ENCODE measurements at regions not wholly inside any gene's neighbourhood (a gene's known extent, or its start where the extent isn't known, plus 50 kb on each side); places are given as distances from the start of the nearest gene placed in this dataset.
A peak's percentile ranks its signal among the peaks of the same experiment; 100 is the strongest.

DNA sequence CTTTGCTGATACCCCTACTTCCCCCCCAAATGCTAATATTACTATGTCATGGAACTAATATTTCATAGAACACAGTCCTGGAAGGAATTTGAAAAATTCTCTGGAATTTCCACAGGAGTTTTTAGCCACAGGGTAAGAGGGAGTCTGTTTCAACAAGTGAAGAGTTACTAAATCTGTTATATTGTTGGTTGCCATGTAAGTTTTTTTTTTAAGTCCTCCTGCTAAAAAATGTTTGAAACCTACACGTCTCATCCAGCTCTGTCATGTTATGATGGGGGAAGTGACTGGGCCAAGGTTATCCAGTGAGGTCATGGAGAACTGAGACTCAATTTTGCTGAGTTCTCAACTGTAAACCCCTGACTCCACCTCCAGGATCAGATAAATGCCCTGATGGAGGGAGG is 60.8 kb upstream of the USP24 start:
- Histone ChIP-seq H3K4me3 (no peak overlapping the region), H3K9me3 (no peaks in the 10 kb centered on the region), H3K27ac (replicated peaks in 1 of 4) (peak overlapping the region in 2 of 4 donors; percentile 28 to 33), H3K36me3 (no peaks in the 10 kb centered on the region), H3K27me3 (no peaks in the 10 kb centered on the region), H3K4me1 (peaks cover 0 to 29% (median 23%) of the 10 kb centered on the region in 4 donors)
- DNase-seq (ENCODE audit: extremely low spot score) = no peak
- WGBS = 13% methylated on average over 1 of the region's 1 CpG
- intact Hi-C loops (cut with DNase I) = loop anchor here (5.0 kb wide), 1 partner anchor 59 kb away; the partner anchor contains the start of gene USP24
- TF ChIP-seq EP300 (IDR thresholded peaks at IDR 0.05) = no peak
- no peak for TF ChIP-seq POLR2A (IDR thresholded peaks at IDR 0.05; ENCODE audit: low read depth)
- TF ChIP-seq, protein P1, sequence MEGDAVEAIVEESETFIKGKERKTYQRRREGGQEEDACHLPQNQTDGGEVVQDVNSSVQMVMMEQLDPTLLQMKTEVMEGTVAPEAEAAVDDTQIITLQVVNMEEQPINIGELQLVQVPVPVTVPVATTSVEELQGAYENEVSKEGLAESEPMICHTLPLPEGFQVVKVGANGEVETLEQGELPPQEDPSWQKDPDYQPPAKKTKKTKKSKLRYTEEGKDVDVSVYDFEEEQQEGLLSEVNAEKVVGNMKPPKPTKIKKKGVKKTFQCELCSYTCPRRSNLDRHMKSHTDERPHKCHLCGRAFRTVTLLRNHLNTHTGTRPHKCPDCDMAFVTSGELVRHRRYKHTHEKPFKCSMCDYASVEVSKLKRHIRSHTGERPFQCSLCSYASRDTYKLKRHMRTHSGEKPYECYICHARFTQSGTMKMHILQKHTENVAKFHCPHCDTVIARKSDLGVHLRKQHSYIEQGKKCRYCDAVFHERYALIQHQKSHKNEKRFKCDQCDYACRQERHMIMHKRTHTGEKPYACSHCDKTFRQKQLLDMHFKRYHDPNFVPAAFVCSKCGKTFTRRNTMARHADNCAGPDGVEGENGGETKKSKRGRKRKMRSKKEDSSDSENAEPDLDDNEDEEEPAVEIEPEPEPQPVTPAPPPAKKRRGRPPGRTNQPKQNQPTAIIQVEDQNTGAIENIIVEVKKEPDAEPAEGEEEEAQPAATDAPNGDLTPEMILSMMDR (IDR thresholded peaks at IDR 0.05) = no peak
- no peak for TF ChIP-seq POLR2AphosphoS5 (IDR thresholded peaks at IDR 0.05)

DNA sequence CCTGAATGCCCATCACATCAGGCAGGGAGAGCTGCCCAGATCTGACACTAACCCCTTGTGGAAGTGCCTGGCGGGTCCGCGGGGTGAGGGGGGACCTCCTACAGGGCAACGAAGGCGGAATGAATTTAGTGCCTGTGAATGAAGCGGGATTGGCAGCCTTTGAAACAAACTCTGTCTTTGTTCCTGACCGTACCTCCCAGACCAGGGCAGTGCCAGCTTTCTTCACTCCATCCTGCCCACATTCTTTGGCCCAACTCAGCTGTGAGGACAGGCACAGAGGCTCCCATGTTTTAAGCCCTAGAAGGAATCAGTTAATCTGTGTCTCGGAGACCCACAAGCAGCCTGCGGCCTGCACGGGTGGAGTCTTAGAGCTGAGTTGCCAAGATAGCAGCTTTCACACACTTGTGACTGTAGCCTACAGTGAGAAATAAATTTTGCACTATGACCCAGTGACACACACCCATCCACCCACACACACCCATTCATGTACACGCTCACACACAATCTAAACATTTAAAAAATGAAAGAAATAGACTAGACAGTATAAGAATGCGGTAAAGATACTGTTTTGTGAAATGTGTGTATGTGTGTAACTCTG is 60.1 kb upstream of the USP24 start:
- intact Hi-C loops (cut with DNase I) = loop anchor here (5.0 kb wide), 1 partner anchor 58 kb away; the partner anchor contains the start of gene USP24
- Histone ChIP-seq H3K9me3 (no peaks in the 10 kb centered on the region), H3K27ac (replicated peaks in 1 of 4) (peak overlapping the region in 3 of 4 donors; percentile 5 to 33 (median 28)), H3K4me1 (peaks cover 0 to 29% (median 23%) of the 10 kb centered on the region in 4 donors), H3K4me3 (no peak overlapping the region), H3K27me3 (no peaks in the 10 kb centered on the region), H3K36me3 (no peaks in the 10 kb centered on the region)
- TF ChIP-seq EP300 (IDR thresholded peaks at IDR 0.05) (no peak), POLR2A (IDR thresholded peaks at IDR 0.05; ENCODE audit: low read depth) (no peak), POLR2AphosphoS5 (IDR thresholded peaks at IDR 0.05) (no peak)
- TF ChIP-seq, protein P1 (IDR thresholded peaks at IDR 0.05) = no peak
- DNase-seq (ENCODE audit: extremely low spot score) = no peak
- 77% methylated on average over 12 of the region's 12 CpGs for WGBS

DNA sequence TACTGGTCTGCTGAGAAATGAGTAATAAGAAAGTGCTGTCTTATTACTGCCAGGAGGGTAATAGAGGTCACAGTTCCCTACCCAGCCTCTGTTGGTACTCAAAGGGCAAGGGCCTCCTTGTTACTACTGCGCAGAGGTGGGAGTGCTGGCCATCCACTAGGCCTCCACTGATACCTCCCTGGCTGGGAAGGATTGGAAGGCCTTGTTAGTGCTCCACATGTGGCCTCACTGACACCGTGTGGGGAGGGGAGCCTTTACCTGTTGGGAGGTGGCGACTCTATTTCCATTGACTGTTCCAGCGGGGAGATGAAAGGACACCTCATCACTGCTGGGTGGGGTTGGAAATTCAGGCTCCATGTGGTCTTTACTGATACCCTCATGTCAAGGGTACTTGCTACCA is 57.8 kb upstream of the USP24 start:
- 89% methylated on average over 3 of the region's 4 CpGs for WGBS
- no peaks in the 10 kb centered on the region for H3K36me3 ChIP-seq
- peaks cover 0 to 29% (median 23%) of the 10 kb centered on the region in 4 donors for H3K4me1 ChIP-seq
- DNase-seq (ENCODE audit: extremely low spot score) = no peak
- no peak overlapping the region for H3K27ac ChIP-seq (replicated peaks in 1 of 4)
- intact Hi-C loops (cut with DNase I) = no loop called here
- H3K9me3 ChIP-seq = peaks cover 0 to 14% (median 10%) of the 10 kb centered on the region in 4 donors
- no peak overlapping the region for H3K4me3 ChIP-seq
- TF ChIP-seq, protein P1 (IDR thresholded peaks at IDR 0.05) = no peak
- TF ChIP-seq EP300 (IDR thresholded peaks at IDR 0.05) = no peak
- TF ChIP-seq POLR2AphosphoS5 (IDR thresholded peaks at IDR 0.05) = no peak
- no peak for TF ChIP-seq POLR2A (IDR thresholded peaks at IDR 0.05; ENCODE audit: low read depth)
- no peaks in the 10 kb centered on the region for H3K27me3 ChIP-seq

Small RNAs in the stretch of these regions (small RNA-seq; reads per million reads assigned to genes)
- gene RF00019 (0 reads per million in 3 donors), gene RNU6-830P (0 reads per million in 3 donors)
